ENCODE measurements at regions not wholly inside any gene's neighbourhood (a gene's known extent, or its start where the extent isn't known, plus 50 kb on each side); places are given as distances from the start of the nearest gene placed in this dataset.
"Not testable (repeated sequence)": the region's sequence is repeated elsewhere in the genome, so short reads cannot be mapped to it uniquely, and the experiment has no call there.

DNA sequence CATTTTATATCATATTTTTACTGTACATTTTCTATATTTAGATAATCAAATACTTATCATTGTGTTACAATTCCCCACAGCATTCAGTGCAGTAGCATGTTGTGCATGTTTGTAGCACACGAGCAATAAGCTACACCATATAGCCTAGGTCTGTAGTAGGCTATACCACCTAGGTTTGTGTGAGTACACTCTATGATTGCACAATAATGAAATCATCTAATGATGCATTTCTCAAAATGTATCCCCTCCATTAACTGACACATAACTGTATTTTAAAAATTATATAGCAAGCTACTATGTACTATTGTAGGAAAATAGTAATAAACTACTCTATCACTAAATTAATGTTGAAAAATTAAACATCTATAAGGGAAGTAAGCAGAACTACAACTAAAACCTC, 518.4 kb upstream of the PABPC4L start:
- DNase-seq (ENCODE audit: low spot score), result no peak
- in situ Hi-C loops (cut with MboI; ENCODE audit: low pct_unique_long_range_greater_than_20kb, low sequenced_read_pairs, unreplicated experiment), result no loop called here
- TF ChIP-seq, protein P1, sequence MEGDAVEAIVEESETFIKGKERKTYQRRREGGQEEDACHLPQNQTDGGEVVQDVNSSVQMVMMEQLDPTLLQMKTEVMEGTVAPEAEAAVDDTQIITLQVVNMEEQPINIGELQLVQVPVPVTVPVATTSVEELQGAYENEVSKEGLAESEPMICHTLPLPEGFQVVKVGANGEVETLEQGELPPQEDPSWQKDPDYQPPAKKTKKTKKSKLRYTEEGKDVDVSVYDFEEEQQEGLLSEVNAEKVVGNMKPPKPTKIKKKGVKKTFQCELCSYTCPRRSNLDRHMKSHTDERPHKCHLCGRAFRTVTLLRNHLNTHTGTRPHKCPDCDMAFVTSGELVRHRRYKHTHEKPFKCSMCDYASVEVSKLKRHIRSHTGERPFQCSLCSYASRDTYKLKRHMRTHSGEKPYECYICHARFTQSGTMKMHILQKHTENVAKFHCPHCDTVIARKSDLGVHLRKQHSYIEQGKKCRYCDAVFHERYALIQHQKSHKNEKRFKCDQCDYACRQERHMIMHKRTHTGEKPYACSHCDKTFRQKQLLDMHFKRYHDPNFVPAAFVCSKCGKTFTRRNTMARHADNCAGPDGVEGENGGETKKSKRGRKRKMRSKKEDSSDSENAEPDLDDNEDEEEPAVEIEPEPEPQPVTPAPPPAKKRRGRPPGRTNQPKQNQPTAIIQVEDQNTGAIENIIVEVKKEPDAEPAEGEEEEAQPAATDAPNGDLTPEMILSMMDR (IDR thresholded peaks at IDR 0.05; ENCODE audit: extremely low read depth, insufficient read depth, missing control alignments), result no peak

DNA sequence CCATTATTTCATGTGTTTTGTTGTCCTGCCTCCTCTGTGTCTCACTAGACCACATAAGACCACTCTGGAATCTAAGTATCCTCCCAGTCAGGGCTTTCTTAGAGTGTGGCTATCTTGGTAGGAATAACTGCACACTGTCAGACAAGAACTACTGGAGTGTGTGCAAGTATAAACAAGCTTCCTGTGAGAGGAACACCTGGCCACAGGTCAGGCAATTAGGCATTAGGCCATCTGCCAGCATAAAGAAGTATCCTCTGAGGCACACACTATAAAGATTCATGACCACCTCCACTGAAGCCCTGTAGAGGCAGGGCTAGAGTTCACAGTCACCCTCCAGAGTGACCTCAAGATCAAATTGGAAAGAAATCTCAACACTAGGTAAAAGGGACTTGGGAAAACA, 507.0 kb upstream of the PABPC4L start:
- in situ Hi-C loops (cut with MboI; ENCODE audit: low pct_unique_long_range_greater_than_20kb, low sequenced_read_pairs, unreplicated experiment), result no loop called here
- no peak for DNase-seq (ENCODE audit: low spot score)
- TF ChIP-seq, protein P1 (IDR thresholded peaks at IDR 0.05; ENCODE audit: extremely low read depth, insufficient read depth, missing control alignments), result no peak

DNA sequence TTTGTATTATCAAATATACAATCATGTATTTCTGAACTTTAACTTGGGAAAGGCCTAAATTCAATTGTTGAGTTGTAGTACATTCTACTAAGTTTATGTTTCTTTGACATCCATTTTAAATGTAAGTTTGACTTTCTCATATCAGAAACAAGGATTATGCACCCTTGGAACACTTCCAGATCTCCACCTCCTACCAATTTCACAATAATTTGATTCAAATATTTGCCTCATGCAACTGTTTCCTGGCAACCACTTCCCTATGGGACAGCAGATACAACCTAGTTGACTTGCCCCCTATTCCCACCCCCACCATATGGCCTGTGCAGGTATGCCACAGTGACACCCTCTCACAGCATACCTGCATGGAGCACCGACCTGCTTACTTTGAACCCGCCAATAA, 506.4 kb upstream of the PABPC4L start:
- no peak for DNase-seq (ENCODE audit: low spot score)
- in situ Hi-C loops (cut with MboI; ENCODE audit: low pct_unique_long_range_greater_than_20kb, low sequenced_read_pairs, unreplicated experiment), result no loop called here
- TF ChIP-seq, protein P1 (IDR thresholded peaks at IDR 0.05; ENCODE audit: extremely low read depth, insufficient read depth, missing control alignments), result no peak

DNA sequence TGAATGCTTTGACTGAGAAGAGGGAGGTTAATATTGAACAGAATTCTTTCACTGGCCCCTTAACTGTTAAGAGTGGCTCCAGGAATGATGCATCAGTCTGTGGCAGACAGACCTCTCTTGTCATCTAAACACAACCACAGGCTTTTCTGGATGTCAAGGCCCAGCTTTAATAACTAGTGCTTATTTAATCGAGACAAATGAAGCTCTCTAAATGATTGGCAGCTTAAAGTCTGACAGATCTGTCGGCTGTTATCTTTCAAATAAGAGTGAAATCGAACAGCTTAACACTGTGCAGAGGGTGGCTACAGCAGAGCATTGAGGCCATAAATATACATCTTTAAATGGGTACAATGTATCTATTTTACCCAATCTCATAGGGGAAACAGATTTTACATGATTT, 500.8 kb upstream of the PABPC4L start:
- TF ChIP-seq, protein P1 (IDR thresholded peaks at IDR 0.05; ENCODE audit: extremely low read depth, insufficient read depth, missing control alignments), result no peak
- DNase-seq (ENCODE audit: low spot score), result no peak
- in situ Hi-C loops (cut with MboI; ENCODE audit: low pct_unique_long_range_greater_than_20kb, low sequenced_read_pairs, unreplicated experiment), result no loop called here

DNA sequence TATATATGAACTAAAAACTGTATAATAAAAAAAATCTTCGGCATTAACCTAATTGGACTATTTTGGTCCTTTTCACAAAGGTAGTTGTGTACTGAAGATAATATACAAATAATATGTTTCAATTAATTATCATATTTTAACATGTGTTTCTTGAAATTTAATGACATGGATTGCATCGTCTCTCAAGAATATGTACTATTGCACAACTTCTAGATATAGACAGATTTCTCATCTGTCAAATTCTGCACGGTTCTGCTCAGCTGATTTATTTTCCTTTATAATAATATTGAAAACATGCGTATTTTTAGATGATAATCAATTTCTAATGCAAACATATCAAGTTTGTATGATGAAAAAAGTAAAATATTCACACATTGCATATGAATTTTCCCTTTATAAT, 498.7 kb upstream of the PABPC4L start:
- TF ChIP-seq, protein P1 (IDR thresholded peaks at IDR 0.05; ENCODE audit: extremely low read depth, insufficient read depth, missing control alignments), result no peak
- in situ Hi-C loops (cut with MboI; ENCODE audit: low pct_unique_long_range_greater_than_20kb, low sequenced_read_pairs, unreplicated experiment), result no loop called here
- no peak for DNase-seq (ENCODE audit: low spot score)

DNA sequence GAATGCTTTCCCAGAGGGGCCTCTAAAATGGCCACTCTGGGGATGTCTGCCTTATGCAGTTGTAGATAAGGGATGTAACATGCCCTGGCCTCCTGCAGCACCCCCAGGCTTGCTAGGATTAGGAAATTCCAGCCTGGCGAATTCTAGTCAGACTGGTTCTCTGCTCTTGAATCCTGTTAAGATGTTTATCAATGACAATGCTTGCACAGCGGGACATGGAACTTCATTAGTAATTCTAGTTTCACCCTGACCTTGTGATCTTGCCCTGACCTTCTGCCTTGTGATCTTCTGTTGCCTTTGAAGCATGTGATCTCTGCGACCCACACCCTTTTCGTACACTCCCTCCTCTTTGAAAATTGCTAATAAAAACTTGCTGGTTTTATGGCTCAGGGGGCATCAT, 497.2 kb upstream of the PABPC4L start:
- in situ Hi-C loops (cut with MboI; ENCODE audit: low pct_unique_long_range_greater_than_20kb, low sequenced_read_pairs, unreplicated experiment); DNase-seq (ENCODE audit: low spot score): not testable (repeated sequence)

DNA sequence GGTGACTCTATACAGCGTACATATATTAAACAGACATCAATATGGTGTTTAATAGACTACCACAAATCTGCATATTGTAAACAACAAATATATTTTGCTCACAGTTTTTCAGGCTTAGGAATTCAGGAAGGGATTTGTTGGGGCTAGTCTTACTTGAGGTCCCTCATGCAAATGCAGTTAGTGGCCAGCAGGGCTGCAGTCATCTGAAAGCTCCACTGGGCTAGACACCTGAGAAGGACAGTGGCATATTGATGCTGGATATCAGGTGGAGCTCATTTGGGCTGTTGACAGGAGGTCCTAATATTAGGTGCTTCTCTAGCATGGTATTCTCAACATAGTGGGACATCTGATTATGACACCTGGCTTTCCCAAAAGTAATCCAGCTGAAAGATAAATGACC, 493.8 kb upstream of the PABPC4L start:
- in situ Hi-C loops (cut with MboI; ENCODE audit: low pct_unique_long_range_greater_than_20kb, low sequenced_read_pairs, unreplicated experiment), result no loop called here
- no peak for DNase-seq (ENCODE audit: low spot score)
- TF ChIP-seq, protein P1 (IDR thresholded peaks at IDR 0.05; ENCODE audit: extremely low read depth, insufficient read depth, missing control alignments), result no peak
